Testis (tissue), 2 donors: ENCODE measurements at regions not wholly inside any gene's neighbourhood (a gene's known extent, or its start where the extent isn't known, plus 50 kb on each side); places are given as distances from the start of the nearest gene placed in this dataset.

Experiments used
- DNase-seq: peaks from one replicate; pipeline ENCODE4 v3.0.0-alpha.2; 2019
- H3K27ac ChIP-seq, 2 donors: fragments of 200-600 bp; sonication (generic); one replicate each; pipeline ENCODE4 v1.5.1; 2019
- H3K27me3 ChIP-seq: fragments of 200-600 bp; sonication (generic); one replicate; pipeline ENCODE4 v1.5.1; 2019
- H3K36me3 ChIP-seq: fragments of 200-600 bp; sonication (generic); one replicate; pipeline ENCODE4 v1.5.1; 2017; ENCODE audit warnings: low read depth; ENCODE audit errors: missing control alignments
- H3K4me1 ChIP-seq: fragments of 200-600 bp; sonication (generic); one replicate; pipeline ENCODE4 v1.5.1; 2019
- H3K4me3 ChIP-seq, 2 donors: fragments of 200-600 bp; sonication (generic); one replicate each; pipeline ENCODE4 v1.5.1; 2017 to 2019
- H3K9me3 ChIP-seq: fragments of 200-600 bp; sonication (generic); one replicate; pipeline ENCODE4 v1.5.1; 2017
- CTCF ChIP-seq, 3 experiments: fragments of 450-650 bp in 2 of 3; fragments of 200-600 bp in 1 of 3; sonication (generic) in 1 of 3; IDR thresholded peaks; one replicate each; pipeline ENCODE4 v1.5.1; 2016 to 2019; ENCODE audit warnings: antibody characterized with exemption in 3 of 3, mild to moderate bottlenecking in 2 of 3, moderate library complexity in 1 of 3
- POLR2A ChIP-seq: fragments of 450-650 bp; IDR thresholded peaks from one replicate; pipeline ENCODE4 v1.6.1; 2017; ENCODE audit warnings: antibody characterized with exemption, mild to moderate bottlenecking, moderate library complexity
- WGBS, 2 donors: methylation state at CpG; one replicate each; pipeline ENCODE4 v1.1.5; 2018; 5-methylcytosine and 5-hydroxymethylcytosine counted together
- intact Hi-C: fragments of 100-400 bp; cut with DNase I; formaldehyde crosslinking; loops from one replicate; pipeline ENCODE4 v1.15.1; 2023; ENCODE audit warnings: low total_unique reads

GRCh38 chr1:50358962-50359361 lies 64.3 kb downstream of the DMRTA2 start:
- H3K36me3 ChIP-seq = no peaks in the 10 kb centered on the region
- no peaks in the 10 kb centered on the region for H3K27me3 ChIP-seq
- no peaks in the 10 kb centered on the region for H3K9me3 ChIP-seq
- H3K27ac ChIP-seq = no peak overlapping the region
- peak overlapping the region in 1 of 2 donors; percentile 26 for H3K4me3 ChIP-seq
- intact Hi-C loops = no loop called here
- TF ChIP-seq CTCF (IDR thresholded peaks at IDR 0.05) (no peak), POLR2A (no peak)
- peak; percentile 19 for DNase-seq
- H3K4me1 ChIP-seq = no peaks in the 10 kb centered on the region
- 40 to 63% methylated on average over 11 of the region's 11 CpGs for WGBS, 2 donors

- no peaks in the 10 kb centered on the region for H3K4me1 ChIP-seq
- no peaks in the 10 kb centered on the region for H3K27me3 ChIP-seq
- intact Hi-C loops = no loop called here
- no peaks in the 10 kb centered on the region for H3K9me3 ChIP-seq
- 73 to 86% methylated on average over 6 of the region's 6 CpGs for WGBS, 2 donors
- TF ChIP-seq POLR2A = no peak
- DNase-seq = no peak
- no peak overlapping the region for H3K27ac ChIP-seq
- H3K4me3 ChIP-seq = no peak overlapping the region
- no peaks in the 10 kb centered on the region for H3K36me3 ChIP-seq
Observed at GRCh38 chr1:50357186-50357585, 66.1 kb downstream of the DMRTA2 start.

- H3K27me3 ChIP-seq = no peaks in the 10 kb centered on the region
- intact Hi-C loops = no loop called here
- TF ChIP-seq CTCF (IDR thresholded peaks at IDR 0.05) (no peak), POLR2A (no peak)
- no peaks in the 10 kb centered on the region for H3K4me1 ChIP-seq
- H3K9me3 ChIP-seq = no peaks in the 10 kb centered on the region
- WGBS, 2 donors = 63 to 79% methylated on average over 4 of the region's 4 CpGs
- no peak for DNase-seq
- no peak overlapping the region for H3K27ac ChIP-seq
- H3K36me3 ChIP-seq = no peaks in the 10 kb centered on the region
- H3K4me3 ChIP-seq = no peak overlapping the region
Observed at GRCh38 chr1:50354813-50355212, 68.4 kb downstream of the DMRTA2 start.

- Histone ChIP-seq H3K9me3 (no peaks in the 10 kb centered on the region), H3K4me1 (no peaks in the 10 kb centered on the region), H3K27me3 (no peaks in the 10 kb centered on the region), H3K36me3 (no peaks in the 10 kb centered on the region), H3K27ac (no peak overlapping the region), H3K4me3 (no peak overlapping the region)
- intact Hi-C loops = no loop called here
- DNase-seq = no peak
- WGBS, 2 donors = 40 to 45% methylated on average over 2 of the region's 2 CpGs
- TF ChIP-seq CTCF (IDR thresholded peaks at IDR 0.05) = no peak
- TF ChIP-seq POLR2A = no peak
Observed at GRCh38 chr1:50352428-50352827, 70.8 kb downstream of the DMRTA2 start.

- 76 to 81% methylated on average over 7 to 8 of the region's 8 CpGs for WGBS, 2 donors
- H3K4me3 ChIP-seq = no peak overlapping the region
- intact Hi-C loops = no loop called here
- no peaks in the 10 kb centered on the region for H3K9me3 ChIP-seq
- no peaks in the 10 kb centered on the region for H3K27me3 ChIP-seq
- TF ChIP-seq CTCF (IDR thresholded peaks at IDR 0.05) = no peak
- H3K27ac ChIP-seq = no peak overlapping the region
- no peak for DNase-seq
- no peaks in the 10 kb centered on the region for H3K4me1 ChIP-seq
- no peaks in the 10 kb centered on the region for H3K36me3 ChIP-seq
Observed at GRCh38 chr1:50350868-50351267, 72.4 kb downstream of the DMRTA2 start.
